ENCODE measurements at regions not wholly inside any gene's neighbourhood (a gene's known extent, or its start where the extent isn't known, plus 50 kb on each side); places are given as distances from the start of the nearest gene placed in this dataset.

GRCh38 chr15:26311710-26312236 lies 448.6 kb upstream of the ATP10A start:
- 81 to 84% methylated on average over 4 of the region's 4 CpGs for WGBS, 2 donors
- Histone ChIP-seq H3K4me3 (no peak overlapping the region), H3K27me3 (ENCODE audit: control insufficient read depth in 3 of 3, insufficient read depth in 3 of 3, low read length in 2 of 3) (no peaks in the 10 kb centered on the region), H3K36me3 (ENCODE audit: control insufficient read depth in 4 of 4, insufficient read depth in 4 of 4, low read length in 4 of 4) (no peaks in the 10 kb centered on the region), H3K4me1 (ENCODE audit: control insufficient read depth in 5 of 5, insufficient read depth in 5 of 5, low read length in 5 of 5) (no peaks in the 10 kb centered on the region), H3K27ac (ENCODE audit: low read depth in 1 of 2, low read length in 1 of 2) (no peak overlapping the region), H3K9me3 (ENCODE audit: control insufficient read depth in 4 of 4, insufficient read depth in 3 of 4, low read length in 3 of 4) (peaks cover 0 to 5% (median 3%) of the 10 kb centered on the region in 4 donors), H3K9ac (ENCODE audit: insufficient read depth in 1 of 2, low read length in 2 of 2) (no peak overlapping the region)
- no peak for TF ChIP-seq CTCF (IDR thresholded peaks at IDR 0.05; ENCODE audit: control extremely low read depth, extremely low read depth)
- ATAC-seq (ENCODE audit: insufficient read depth, low FRiP score) (no peak), DNase-seq (no peak)

- Histone ChIP-seq H3K4me3 (no peak overlapping the region), H3K9ac (ENCODE audit: insufficient read depth in 1 of 2, low read length in 2 of 2) (no peak overlapping the region), H3K9me3 (ENCODE audit: control insufficient read depth in 4 of 4, insufficient read depth in 3 of 4, low read length in 3 of 4) (peaks cover 0 to 4% (median 0%) of the 10 kb centered on the region in 4 donors), H3K27me3 (ENCODE audit: control insufficient read depth in 3 of 3, insufficient read depth in 3 of 3, low read length in 2 of 3) (no peaks in the 10 kb centered on the region), H3K4me1 (ENCODE audit: control insufficient read depth in 5 of 5, insufficient read depth in 5 of 5, low read length in 5 of 5) (no peaks in the 10 kb centered on the region), H3K36me3 (ENCODE audit: control insufficient read depth in 4 of 4, insufficient read depth in 4 of 4, low read length in 4 of 4) (no peaks in the 10 kb centered on the region), H3K27ac (ENCODE audit: low read depth in 1 of 2, low read length in 1 of 2) (no peak overlapping the region)
- no peak for DNase-seq
- no peak for TF ChIP-seq CTCF (IDR thresholded peaks at IDR 0.05; ENCODE audit: control extremely low read depth, extremely low read depth)
- WGBS, 2 donors = 84 to 85% methylated on average over 10 of the region's 10 CpGs
- ATAC-seq (ENCODE audit: insufficient read depth, low FRiP score) = no peak
Observed at GRCh38 chr15:26298659-26299170, 435.6 kb upstream of the ATP10A start.

- no peak for TF ChIP-seq CTCF (IDR thresholded peaks at IDR 0.05; ENCODE audit: control extremely low read depth, extremely low read depth)
- ATAC-seq (ENCODE audit: insufficient read depth, low FRiP score) = no peak
- no peaks in the 10 kb centered on the region for H3K4me1 ChIP-seq (ENCODE audit: control insufficient read depth in 5 of 5, insufficient read depth in 5 of 5, low read length in 5 of 5)
- no peak overlapping the region for H3K9ac ChIP-seq (ENCODE audit: insufficient read depth in 1 of 2, low read length in 2 of 2)
- WGBS, 2 donors = 94% methylated on average over 38 of the region's 38 CpGs
- H3K27ac ChIP-seq (ENCODE audit: low read depth in 1 of 2, low read length in 1 of 2) = no peak overlapping the region
- no peak overlapping the region for H3K4me3 ChIP-seq
- no peaks in the 10 kb centered on the region for H3K27me3 ChIP-seq (ENCODE audit: control insufficient read depth in 3 of 3, insufficient read depth in 3 of 3, low read length in 2 of 3)
- DNase-seq = no peak
- peaks cover 0 to 7% (median 0%) of the 10 kb centered on the region in 4 donors for H3K9me3 ChIP-seq (ENCODE audit: control insufficient read depth in 4 of 4, insufficient read depth in 3 of 4, low read length in 3 of 4)
- H3K36me3 ChIP-seq (ENCODE audit: control insufficient read depth in 4 of 4, insufficient read depth in 4 of 4, low read length in 4 of 4) = no peaks in the 10 kb centered on the region
Observed at GRCh38 chr15:26298010-26298658, 435.0 kb upstream of the ATP10A start.

Measured in lung (tissue), 11 donors.